Ovary (tissue), 3 donors: ENCODE measurements at regions not wholly inside any gene's neighbourhood (a gene's known extent, or its start where the extent isn't known, plus 50 kb on each side); places are given as distances from the start of the nearest gene placed in this dataset.

Experiments used
- CTCF ChIP-seq, 3 donors: fragments of 450-650 bp in 2 of 3; fragments of 200-600 bp in 1 of 3; IDR thresholded peaks; one replicate each; pipeline versions ENCODE4 v1.5.1 to v1.8.0; 2016 to 2022; ENCODE audit warnings: antibody characterized with exemption in 3 of 3, mild to moderate bottlenecking in 1 of 3
- POLR2A ChIP-seq: fragments of 450-650 bp; IDR thresholded peaks from one replicate; pipeline ENCODE4 v1.6.1; 2017; ENCODE audit warnings: antibody characterized with exemption, mild to moderate bottlenecking, moderate library complexity
- donor health status: DM: no; HTN: no; CAD: no.

DNA sequence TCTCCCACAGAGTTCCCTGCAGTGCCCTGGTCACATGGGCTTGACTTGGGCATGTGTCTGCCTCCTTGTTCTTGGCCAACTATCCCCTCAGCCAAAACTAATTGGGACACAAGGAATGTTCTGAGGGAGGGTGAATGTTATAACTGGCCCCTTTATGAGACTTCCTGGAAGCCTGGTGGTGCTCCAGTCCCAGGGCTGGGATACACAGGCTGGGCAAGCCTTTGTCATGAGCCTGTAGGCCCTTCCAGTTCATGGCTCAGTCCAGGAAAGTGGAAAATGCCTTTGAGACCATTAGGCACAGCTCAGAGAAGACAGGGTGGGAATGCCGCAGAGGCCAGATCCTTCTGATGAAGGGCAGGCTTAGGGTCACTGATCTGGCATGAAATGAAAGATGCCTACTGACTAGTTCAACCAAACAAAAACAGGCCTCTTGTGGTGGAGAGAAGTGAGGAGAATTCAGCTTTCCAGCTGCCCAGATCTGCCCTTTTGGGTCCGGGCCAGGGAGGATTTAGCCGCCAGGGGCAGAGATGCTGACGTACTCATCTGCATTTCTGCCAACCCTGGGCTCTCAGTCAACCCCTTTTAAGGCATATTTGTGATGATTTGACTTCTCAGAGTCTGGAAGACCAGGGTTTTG is 961.5 kb downstream of the KCNMA1 start:
- no peak for TF ChIP-seq CTCF (IDR thresholded peaks at IDR 0.05)
- no peak for TF ChIP-seq POLR2A
